H1 (cell line): ENCODE measurements at regions not wholly inside any gene's neighbourhood (a gene's known extent, or its start where the extent isn't known, plus 50 kb on each side); places are given as distances from the start of the nearest gene placed in this dataset.

Experiments
- CTCF ChIA-PET: fragments of 300-600 bp; sonication (Branson Sonifier 250); formaldehyde crosslinking; loops from one replicate; lab custom pipeline; 2021; ENCODE audit not compliant: partially characterized antibody; lab: Charles Lee
- POLR2A ChIA-PET: fragments of 300-600 bp; sonication (Branson Sonifier 250); formaldehyde crosslinking; loops from one replicate; lab custom pipeline; 2021; ENCODE audit warnings: inconsistent platforms; ENCODE audit not compliant: partially characterized antibody; lab: Charles Lee
- DNase-seq, 2 experiments: peaks; one replicate each; pipeline versions ENCODE4 v3.0.0 to v3.0.0-alpha.2; 2010 to 2022; ENCODE audit warnings: low spot score in 2 of 2, low read depth in 1 of 2, mixed read lengths in 1 of 2
- FAIRE-seq: peaks from 2 replicates; lab custom pipeline; 2011; peaks lifted over from hg19 to GRCh38; lab: Jason Lieb, UNC
- H2AFZ ChIP-seq: 2 replicates; pipeline ENCODE4 v1.8.1; 2012; ENCODE audit warnings: low read length, inconsistent platforms
- H2AK5ac ChIP-seq: 2 replicates; pipeline ENCODE4 v1.6.1; 2013; ENCODE audit warnings: low read depth, low read length
- H2BK120ac ChIP-seq: replicated peaks from 2 replicates; pipeline ENCODE3; 2013; ENCODE audit warnings: low read depth, low read length, inconsistent platforms
- H2BK12ac ChIP-seq: 2 replicates; pipeline ENCODE4 v1.6.1; 2013; ENCODE audit warnings: low read depth, low read length
- H2BK15ac ChIP-seq: 2 replicates; pipeline ENCODE4 v1.6.1; 2013; ENCODE audit warnings: low read length
- H2BK20ac ChIP-seq: 2 replicates; pipeline ENCODE4 v1.6.1; 2013; ENCODE audit warnings: low read length
- H2BK5ac ChIP-seq: 2 replicates; pipeline ENCODE4 v1.6.1; 2013; ENCODE audit warnings: low read depth, low read length
- H3K14ac ChIP-seq: 2 replicates; pipeline ENCODE4 v1.6.1; 2013; ENCODE audit warnings: inconsistent platforms; ENCODE audit not compliant: insufficient read length
- H3K18ac ChIP-seq: 2 replicates; pipeline ENCODE4 v1.6.1; 2013; ENCODE audit warnings: low read length; ENCODE audit errors: extremely low read depth
- H3K23ac ChIP-seq: 2 replicates; pipeline ENCODE4 v1.6.1; 2013; ENCODE audit warnings: inconsistent platforms; ENCODE audit not compliant: insufficient read length
- H3K23me2 ChIP-seq: 2 replicates; pipeline ENCODE4 v1.6.1; 2013; ENCODE audit warnings: low read depth, low read length
- H3K27ac ChIP-seq: 2 replicates; pipeline ENCODE4 v1.6.1; 2011; ENCODE audit warnings: low read depth, low read length, inconsistent platforms
- H3K27me3 ChIP-seq, 4 experiments: replicated peaks in 1 of 4; 1 replicate in 1 of 4; 2 replicates in 3 of 4; pipeline versions ENCODE4 v1.6.1 to v1.8.1; 2011 to 2013; ENCODE audit warnings: low read length in 3 of 4, mild to moderate bottlenecking in 3 of 4, inconsistent platforms in 2 of 4, mixed read lengths in 2 of 4, moderate library complexity in 1 of 4; ENCODE audit not compliant: control insufficient read depth in 3 of 4, insufficient read depth in 3 of 4; ENCODE audit errors: extremely low read depth in 1 of 4
- H3K36me3 ChIP-seq, 4 experiments: 2 replicates each; pipeline versions ENCODE4 v1.6.1 to v1.8.1; 2011 to 2013; ENCODE audit warnings: mild to moderate bottlenecking in 4 of 4, low read length in 3 of 4, moderate library complexity in 2 of 4, control low read depth in 1 of 4, inconsistent platforms in 1 of 4; ENCODE audit not compliant: insufficient read depth in 4 of 4, control insufficient read depth in 2 of 4
- H3K4ac ChIP-seq: replicated peaks from 2 replicates; pipeline ENCODE3; 2013; ENCODE audit warnings: low read length, low read depth, mixed read lengths, inconsistent platforms; ENCODE audit not compliant: insufficient read length
- H3K4me1 ChIP-seq, 4 experiments: replicated peaks in 1 of 4; 1 replicate in 1 of 4; 2 replicates in 3 of 4; pipeline versions ENCODE4 v1.6.1 to v1.8.1; 2011 to 2013; ENCODE audit warnings: low read length in 3 of 4, inconsistent platforms in 2 of 4, mixed read lengths in 1 of 4; ENCODE audit not compliant: insufficient read depth in 4 of 4, control insufficient read depth in 3 of 4
- H3K4me2 ChIP-seq, 2 experiments: 2 replicates each; pipeline versions ENCODE4 v1.6.1 to v1.8.1; 2011 to 2013; ENCODE audit warnings: low read depth in 2 of 2, low read length in 2 of 2, control low read depth in 1 of 2, inconsistent platforms in 1 of 2, mild to moderate bottlenecking in 1 of 2; ENCODE audit not compliant: insufficient read depth in 1 of 2
- H3K4me3 ChIP-seq, 4 experiments: fragments of 200-600, 300-600 bp in 1 of 4; sonication (generic), shearing (Covaris generic), sonication (Bioruptor Twin) in 1 of 4; 2 replicates each; pipeline versions ENCODE4 v1.5.1 to v1.8.1; 2011 to 2016; ENCODE audit warnings: low read length in 4 of 4, low read depth in 3 of 4, control low read depth in 2 of 4, inconsistent platforms in 2 of 4, mild to moderate bottlenecking in 2 of 4, mixed read lengths in 1 of 4, moderate library complexity in 1 of 4; ENCODE audit not compliant: insufficient read depth in 2 of 4; ENCODE audit errors: extremely low read depth in 1 of 4
- H3K56ac ChIP-seq: replicated peaks from 2 replicates; pipeline ENCODE3; 2013; ENCODE audit warnings: low read depth, mild to moderate bottlenecking, mixed read lengths, low read length, inconsistent platforms; ENCODE audit not compliant: insufficient read length
- H3K79me1 ChIP-seq: 2 replicates; pipeline ENCODE4 v1.6.1; 2013; ENCODE audit warnings: low read depth, low read length, control low read depth
- H3K79me2 ChIP-seq, 2 experiments: 2 replicates each; pipeline versions ENCODE4 v1.6.1 to v1.8.1; 2012 to 2013; ENCODE audit warnings: low read length in 2 of 2, mild to moderate bottlenecking in 2 of 2, inconsistent platforms in 1 of 2; ENCODE audit not compliant: insufficient read depth in 2 of 2, control insufficient read depth in 1 of 2
- H3K9ac ChIP-seq, 4 experiments: replicated peaks in 1 of 4; 1 replicate in 1 of 4; 2 replicates in 3 of 4; pipeline versions ENCODE4 v1.6.1 to v1.8.1; 2011 to 2013; ENCODE audit warnings: low read depth in 3 of 4, low read length in 3 of 4, control low read depth in 2 of 4, mild to moderate bottlenecking in 2 of 4, moderate library complexity in 2 of 4, inconsistent platforms in 1 of 4; ENCODE audit errors: extremely low read depth in 1 of 4
- H3K9me3 ChIP-seq, 2 experiments: 2 replicates each; pipeline versions ENCODE4 v1.6.1 to v1.8.1; 2012 to 2013; ENCODE audit warnings: mild to moderate bottlenecking in 2 of 2, moderate library complexity in 2 of 2, control low read depth in 1 of 2, inconsistent platforms in 1 of 2, low read depth in 1 of 2, low read length in 1 of 2, mixed read lengths in 1 of 2; ENCODE audit not compliant: insufficient read depth in 2 of 2
- H4K20me1 ChIP-seq, 2 experiments: replicated peaks in 1 of 2; 2 replicates each; pipeline versions ENCODE3 to v1.8.1; 2011 to 2013; ENCODE audit warnings: inconsistent platforms in 2 of 2, low read length in 2 of 2, mild to moderate bottlenecking in 1 of 2; ENCODE audit not compliant: insufficient read depth in 2 of 2, control insufficient read depth in 1 of 2
- H4K5ac ChIP-seq: 2 replicates; pipeline ENCODE4 v1.6.1; 2013; ENCODE audit warnings: low read length, low read depth, mixed read lengths, inconsistent platforms; ENCODE audit not compliant: insufficient read length
- H4K8ac ChIP-seq: 2 replicates; pipeline ENCODE4 v1.8.0; 2013; ENCODE audit warnings: mild to moderate bottlenecking, moderate library complexity, low read length, inconsistent platforms; ENCODE audit not compliant: insufficient read depth; ENCODE audit errors: extremely low read depth
- H4K91ac ChIP-seq: replicated peaks from 2 replicates; pipeline ENCODE3; 2013; ENCODE audit warnings: low read length, mixed read lengths, inconsistent platforms; ENCODE audit not compliant: insufficient read length
- BACH1 ChIP-seq: IDR thresholded peaks from 2 replicates; pipeline ENCODE4 v1.6.1; 2012; ENCODE audit warnings: low read length, improper control_type of control experiment
- BCL11A ChIP-seq, 2 experiments: IDR thresholded peaks; one replicate each; pipeline ENCODE4 v1.6.1; 2011; ENCODE audit warnings: low read depth in 2 of 2, low read length in 2 of 2, mild to moderate bottlenecking in 2 of 2
- CBX8 ChIP-seq: fragments of 300-800, 300-1000 bp; sonication (generic); IDR thresholded peaks from 2 replicates; pipeline ENCODE4 v1.7.1; 2016; ENCODE audit warnings: low read depth, low read length, borderline replicate concordance
- CHD2 ChIP-seq: IDR thresholded peaks from 2 replicates; pipeline ENCODE4 v1.6.1; 2012; ENCODE audit warnings: low read length, improper control_type of control experiment
- CREB1 ChIP-seq: IDR thresholded peaks from 2 replicates; pipeline ENCODE4 v1.6.1; 2012; ENCODE audit warnings: inconsistent platforms
- JUN ChIP-seq: IDR thresholded peaks from 2 replicates; pipeline ENCODE4 v1.6.1; 2011; ENCODE audit warnings: low read depth, mild to moderate bottlenecking, improper control_type of control experiment, low read length
- JUND ChIP-seq: IDR thresholded peaks from 2 replicates; pipeline ENCODE4 v1.6.1; 2011; ENCODE audit warnings: mild to moderate bottlenecking, improper control_type of control experiment, low read length
- NANOG ChIP-seq: IDR thresholded peaks from 2 replicates; pipeline ENCODE4 v1.6.1; 2011; ENCODE audit warnings: low read length, low read depth, mild to moderate bottlenecking, inconsistent platforms; ENCODE audit not compliant: insufficient read depth, poor library complexity, severe bottlenecking
- NRF1 ChIP-seq: IDR thresholded peaks from 2 replicates; pipeline ENCODE4 v1.6.1; 2011; ENCODE audit warnings: mild to moderate bottlenecking, low read depth, low read length, improper control_type of control experiment
- PHF8 ChIP-seq: fragments of 200-600 bp; sonication (generic); conservative IDR thresholded peaks from 2 replicates; pipeline ENCODE4 v1.7.1; 2012; ENCODE audit warnings: low read depth, mild to moderate bottlenecking, inconsistent platforms, low read length, moderate library complexity
- RAD21 ChIP-seq, 2 experiments: IDR thresholded peaks in 1 of 2; conservative IDR thresholded peaks in 1 of 2; 2 replicates each; pipeline ENCODE4 v1.6.1; 2011; ENCODE audit warnings: low read depth in 2 of 2, low read length in 2 of 2, improper control_type of control experiment in 1 of 2, inconsistent platforms in 1 of 2, mild to moderate bottlenecking in 1 of 2, moderate library complexity in 1 of 2
- SAP30 ChIP-seq: fragments of 300-600 bp; sonication (generic); IDR thresholded peaks from 2 replicates; pipeline ENCODE4 v1.7.1; 2012; ENCODE audit warnings: low read length, moderate library complexity, mild to moderate bottlenecking, inconsistent platforms; ENCODE audit not compliant: insufficient read depth, insufficient replicate concordance
- SIN3A ChIP-seq, 2 experiments: IDR thresholded peaks in 1 of 2; conservative IDR thresholded peaks in 1 of 2; 2 replicates each; pipeline ENCODE4 v1.6.1; 2011 to 2012; ENCODE audit warnings: low read length in 2 of 2, improper control_type of control experiment in 1 of 2, low read depth in 1 of 2, mild to moderate bottlenecking in 1 of 2
- SP4 ChIP-seq: IDR thresholded peaks from 2 replicates; pipeline ENCODE4 v1.6.1; 2012; ENCODE audit warnings: low read length, inconsistent platforms
- SUZ12 ChIP-seq: fragments of 200-600 bp; sonication (generic); IDR thresholded peaks from 2 replicates; pipeline ENCODE4 v1.6.1; 2012; ENCODE audit warnings: mild to moderate bottlenecking, inconsistent platforms, low read length, moderate library complexity, mixed read lengths
- WGBS, 2 experiments: shearing (Covaris generic) in 1 of 2; methylation state at CpG; one replicate each; pipeline versions ENCODE4 v1.1.6 to v1.1.7; 2013 to 2015; ENCODE audit warnings: low lambda C conversion rate in 2 of 2, mixed read lengths in 2 of 2, inconsistent platforms in 1 of 2, low coverage in 1 of 2, missing lambda C conversion rate in 1 of 2; ENCODE audit not compliant: insufficient replicate concordance in 2 of 2, insufficient coverage in 1 of 2, insufficient read length in 1 of 2; ENCODE audit errors: extremely low coverage in 1 of 2, missing lambda C conversion rate in 1 of 2; 5-methylcytosine and 5-hydroxymethylcytosine counted together

DNA sequence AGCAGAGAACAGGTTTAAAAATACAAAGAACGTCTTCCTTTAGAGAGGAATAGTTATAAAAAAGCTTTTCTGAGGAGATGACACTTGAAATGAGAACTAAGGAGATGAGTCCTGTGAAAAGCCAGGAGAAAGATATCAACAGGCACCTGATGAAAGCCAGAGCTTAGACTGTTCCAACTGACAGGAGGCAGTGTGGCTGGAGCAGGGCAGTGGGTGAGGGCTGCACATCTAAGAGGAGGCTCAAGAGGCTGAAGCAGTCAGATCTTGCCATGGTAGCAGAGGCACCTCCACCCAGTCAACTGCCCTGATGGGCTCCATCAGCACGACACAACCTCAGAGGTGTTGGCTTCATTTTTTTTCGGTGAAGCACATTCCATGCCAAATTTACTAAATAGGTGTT, 445.3 kb downstream of the ADGRL2 start:
- FAIRE-seq = no peak
- H2BK120ac ChIP-seq = no peak overlapping the region
- TF ChIP-seq SP4 (no peak), JUN (no peak), NRF1 (no peak), SIN3A (conservative IDR thresholded peaks at IDR 0.05 in 1 of 2, IDR thresholded peaks at IDR 0.05 in 1 of 2; ENCODE audit: low read depth in 1 of 2, low read length in 2 of 2) (no peak), BACH1 (no peak), CREB1 (no peak), JUND (no peak), PHF8 (no peak), BCL11A (IDR thresholded peaks at IDR 0.05; ENCODE audit: low read depth in 2 of 2, low read length in 2 of 2) (no peak), NANOG (no peak), CHD2 (no peak), RAD21 (IDR thresholded peaks at IDR 0.05 in 1 of 2, conservative IDR thresholded peaks at IDR 0.05 in 1 of 2; ENCODE audit: low read depth in 2 of 2, low read length in 2 of 2) (no peak), SUZ12 (no peak), CBX8 (no peak), SAP30 (no peak)

More for the DNA sequence above, 445.3 kb downstream of the ADGRL2 start:
- Histone ChIP-seq H2BK12ac (no peak overlapping the region), H4K91ac (no peak overlapping the region), H3K36me3 (no peaks in the 10 kb centered on the region), H3K18ac (no peak overlapping the region), H2BK15ac (no peak overlapping the region), H3K23ac (no peak overlapping the region), H3K56ac (no peak overlapping the region), H2BK20ac (no peak overlapping the region), H3K23me2 (no peaks in the 10 kb centered on the region), H2AK5ac (no peak overlapping the region), H2AFZ (no peak overlapping the region), H3K79me2 (no peaks in the 10 kb centered on the region), H3K9me3 (peaks cover 4% of the 10 kb centered on the region in 2 experiments; a peak in 3 of 4 replicates), H4K8ac (no peak overlapping the region), H3K27me3 (peaks cover 0 to 1% (median 0%) of the 10 kb centered on the region in 4 experiments; a peak in 1 of 7 replicates), H4K20me1 (no peaks in the 10 kb centered on the region), H4K5ac (no peak overlapping the region), H3K79me1 (no peaks in the 10 kb centered on the region), H3K4ac (no peak overlapping the region), H3K4me2 (no peak overlapping the region), H3K4me3 (no peak overlapping the region), H3K27ac (no peak overlapping the region), H2BK5ac (no peak overlapping the region), H3K9ac (no peak overlapping the region), H3K4me1 (no peaks in the 10 kb centered on the region), H3K14ac (no peak overlapping the region)
- no peak for DNase-seq
- WGBS, 2 experiments = 63% methylated on average over 3 of the region's 3 CpGs; no CpG with 5 or more reads in 1 of the 2 experiments
- ChIA-PET POLR2A (no interaction called here), CTCF (no interaction called here)
